ENCODE measurements at regions not wholly inside any gene's neighbourhood (a gene's known extent, or its start where the extent isn't known, plus 50 kb on each side); places are given as distances from the start of the nearest gene placed in this dataset.
A peak's percentile ranks its signal among the peaks of the same experiment; 100 is the strongest.

DNA sequence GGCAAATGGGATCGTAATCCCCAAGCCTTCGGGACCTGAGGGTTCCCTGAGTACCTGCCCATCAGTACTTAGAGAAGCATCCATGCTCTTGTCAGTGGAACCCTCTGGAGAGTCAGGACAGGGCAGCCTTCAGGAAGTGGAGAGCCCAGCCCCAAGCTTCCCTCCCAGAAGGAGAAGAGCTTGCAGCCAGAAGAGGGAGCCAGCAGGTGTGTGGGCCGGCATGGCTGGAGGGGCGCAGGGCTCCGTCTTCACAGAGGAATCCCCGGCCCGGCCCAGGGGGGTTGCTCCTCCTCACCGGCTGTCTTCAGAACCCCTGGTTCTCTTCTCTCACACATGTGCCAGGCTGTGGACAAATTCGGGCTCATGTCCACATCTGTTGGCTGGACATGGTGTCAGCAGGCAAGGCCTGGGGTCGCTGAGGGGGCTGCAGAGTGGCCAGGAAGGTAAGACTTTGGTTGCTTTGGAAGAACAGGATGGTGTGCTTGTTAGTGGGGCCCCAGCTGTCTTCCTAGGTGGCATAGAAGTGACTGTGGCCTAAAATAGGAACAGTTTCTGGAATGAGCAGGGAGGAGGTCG lies 58.9 kb upstream of the RXRA start:
- no peaks in the 10 kb centered on the region for H3K36me3 ChIP-seq (ENCODE audit: low read depth, missing control alignments)
- intact Hi-C loops (cut with DNase I; ENCODE audit: low total_unique reads) = no loop called here
- peaks cover 14% of the 10 kb centered on the region for H3K4me1 ChIP-seq
- TF ChIP-seq POLR2A (IDR thresholded peaks at IDR 0.05) = no peak
- TF ChIP-seq, protein P1, sequence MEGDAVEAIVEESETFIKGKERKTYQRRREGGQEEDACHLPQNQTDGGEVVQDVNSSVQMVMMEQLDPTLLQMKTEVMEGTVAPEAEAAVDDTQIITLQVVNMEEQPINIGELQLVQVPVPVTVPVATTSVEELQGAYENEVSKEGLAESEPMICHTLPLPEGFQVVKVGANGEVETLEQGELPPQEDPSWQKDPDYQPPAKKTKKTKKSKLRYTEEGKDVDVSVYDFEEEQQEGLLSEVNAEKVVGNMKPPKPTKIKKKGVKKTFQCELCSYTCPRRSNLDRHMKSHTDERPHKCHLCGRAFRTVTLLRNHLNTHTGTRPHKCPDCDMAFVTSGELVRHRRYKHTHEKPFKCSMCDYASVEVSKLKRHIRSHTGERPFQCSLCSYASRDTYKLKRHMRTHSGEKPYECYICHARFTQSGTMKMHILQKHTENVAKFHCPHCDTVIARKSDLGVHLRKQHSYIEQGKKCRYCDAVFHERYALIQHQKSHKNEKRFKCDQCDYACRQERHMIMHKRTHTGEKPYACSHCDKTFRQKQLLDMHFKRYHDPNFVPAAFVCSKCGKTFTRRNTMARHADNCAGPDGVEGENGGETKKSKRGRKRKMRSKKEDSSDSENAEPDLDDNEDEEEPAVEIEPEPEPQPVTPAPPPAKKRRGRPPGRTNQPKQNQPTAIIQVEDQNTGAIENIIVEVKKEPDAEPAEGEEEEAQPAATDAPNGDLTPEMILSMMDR (IDR thresholded peaks at IDR 0.05) = no peak
- no peak for DNase-seq
- WGBS, 2 donors = 69 to 75% methylated on average over 10 of the region's 11 CpGs
- no peak overlapping the region for H3K27ac ChIP-seq
- no peak overlapping the region for H3K4me3 ChIP-seq
- H3K27me3 ChIP-seq = no peaks in the 10 kb centered on the region
- no peaks in the 10 kb centered on the region for H3K9me3 ChIP-seq

DNA sequence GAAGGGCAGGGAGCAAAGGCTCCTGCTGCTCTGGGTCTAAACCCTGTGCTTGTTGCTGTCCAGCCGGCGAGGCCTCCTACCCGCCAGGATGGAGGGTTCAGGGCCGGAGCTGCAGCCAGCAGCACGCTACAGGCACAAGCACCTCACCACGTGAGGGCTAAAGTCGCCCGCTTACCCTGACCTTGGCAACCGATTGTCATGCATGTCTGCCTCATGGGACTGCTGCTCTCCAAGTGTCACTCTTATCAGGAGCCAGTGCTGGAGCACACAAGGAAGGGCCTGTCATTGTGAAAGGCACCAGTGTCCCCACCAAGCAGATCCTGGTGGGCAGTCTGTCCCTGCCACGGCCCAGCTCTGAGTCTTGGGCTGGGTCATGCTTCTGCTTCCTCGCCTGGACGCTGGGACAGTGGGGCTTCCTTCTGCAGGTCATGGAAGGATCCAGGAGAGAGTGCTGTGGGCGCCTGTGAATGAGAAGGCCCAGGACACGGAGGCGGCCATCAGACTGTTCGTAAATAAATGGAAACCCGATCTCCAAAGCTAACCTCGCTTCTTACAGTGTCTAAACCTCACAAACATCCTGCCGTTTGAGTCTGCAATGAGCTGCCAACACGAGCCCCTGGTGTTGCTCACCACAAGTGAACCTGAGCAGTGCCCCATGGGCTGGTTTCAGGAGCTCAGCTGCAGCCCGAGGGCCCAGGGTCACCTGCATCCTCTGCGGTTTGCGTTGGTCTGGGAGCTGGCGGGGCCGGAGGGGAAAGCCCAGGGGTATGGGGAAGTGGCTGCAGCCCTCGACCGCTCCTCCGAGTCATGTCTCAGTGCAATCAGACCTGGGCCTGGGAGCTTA lies 58.2 kb upstream of the RXRA start:
- TF ChIP-seq POLR2A (IDR thresholded peaks at IDR 0.05) = no peak
- TF ChIP-seq, protein P1 (IDR thresholded peaks at IDR 0.05) = no peak
- Histone ChIP-seq H3K36me3 (ENCODE audit: low read depth, missing control alignments) (no peaks in the 10 kb centered on the region), H3K4me1 (peaks cover 14% of the 10 kb centered on the region), H3K4me3 (no peak overlapping the region), H3K9me3 (no peaks in the 10 kb centered on the region), H3K27ac (no peak overlapping the region), H3K27me3 (no peaks in the 10 kb centered on the region)
- DNase-seq = peak; percentile 70
- WGBS, 2 donors = 60 to 85% methylated on average over 22 to 28 of the region's 28 CpGs
- intact Hi-C loops (cut with DNase I; ENCODE audit: low total_unique reads) = no loop called here

DNA sequence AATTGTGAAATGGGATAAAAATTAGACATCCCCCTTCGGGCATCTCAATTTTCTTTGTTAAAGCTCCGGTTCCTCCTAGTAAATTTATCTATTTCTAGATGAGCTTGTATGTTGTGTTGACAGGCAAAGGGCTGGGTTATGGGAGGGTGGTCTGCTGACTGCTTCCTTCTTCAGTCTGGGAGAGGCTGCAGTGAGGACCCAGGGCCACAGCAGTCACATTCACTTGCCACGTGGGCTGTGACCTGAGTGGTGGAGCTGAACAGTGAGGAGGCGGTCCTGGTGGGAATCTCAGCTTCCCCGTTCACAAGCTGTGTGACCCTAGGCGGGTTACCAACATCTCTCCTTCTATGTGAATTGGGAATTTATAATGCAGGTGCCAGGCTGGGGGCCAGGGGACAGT lies 57.5 kb upstream of the RXRA start:
- no peak for DNase-seq
- WGBS, 2 donors = 87 to 93% methylated on average over 5 to 6 of the region's 6 CpGs

DNA sequence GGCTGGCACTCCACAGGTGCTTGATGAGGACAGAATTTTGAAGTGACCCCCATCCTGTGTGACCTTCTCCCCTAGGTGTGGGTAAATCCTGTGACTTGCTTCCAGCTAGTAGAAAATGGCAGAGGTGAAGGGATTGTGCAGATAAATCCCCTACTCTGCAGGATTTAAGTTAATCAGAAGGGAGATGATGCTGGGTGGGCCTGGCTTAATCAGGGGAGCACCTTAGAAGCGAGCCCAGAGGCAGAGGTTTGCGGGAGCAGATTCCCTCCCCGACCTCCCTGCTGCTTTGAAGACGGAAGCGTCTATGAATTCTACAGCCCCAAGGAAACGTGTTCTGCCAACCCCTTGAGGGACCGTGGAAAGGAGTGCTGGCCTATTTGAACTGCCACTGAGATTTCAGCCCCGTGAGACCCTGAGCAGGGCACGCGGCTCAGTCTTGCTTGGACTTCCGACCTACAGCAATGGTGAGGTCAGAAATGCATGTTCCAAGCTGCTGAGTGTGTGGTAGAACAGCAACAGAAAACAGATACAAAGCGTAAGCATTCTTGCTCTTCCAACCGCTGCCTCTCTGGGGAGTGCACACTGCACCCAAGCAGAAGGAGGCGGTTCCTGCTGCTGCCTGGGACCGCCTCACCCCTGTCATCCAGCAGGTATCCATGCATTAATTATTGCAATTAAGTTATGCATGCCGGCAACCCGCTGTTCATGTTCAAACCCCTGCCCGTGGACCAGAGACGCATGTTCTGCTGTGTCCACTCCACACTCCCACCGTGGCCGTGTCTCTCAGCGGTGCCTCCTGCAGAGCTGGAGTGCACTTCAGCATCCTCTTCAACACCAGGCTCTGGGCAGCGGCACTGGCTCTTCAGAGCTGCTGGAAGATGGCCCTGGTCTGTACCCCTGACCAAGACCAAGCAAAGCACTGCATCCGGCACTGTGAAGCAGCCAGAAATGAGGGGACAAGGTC lies 54.6 kb upstream of the RXRA start:
- no peaks in the 10 kb centered on the region for H3K27me3 ChIP-seq
- no peaks in the 10 kb centered on the region for H3K36me3 ChIP-seq (ENCODE audit: low read depth, missing control alignments)
- DNase-seq = no peak
- H3K27ac ChIP-seq = no peak overlapping the region
- H3K9me3 ChIP-seq = no peaks in the 10 kb centered on the region
- no peak for TF ChIP-seq POLR2A (IDR thresholded peaks at IDR 0.05)
- TF ChIP-seq, protein P1 (IDR thresholded peaks at IDR 0.05) = no peak
- 64 to 83% methylated on average over 21 to 24 of the region's 24 CpGs for WGBS, 2 donors
- H3K4me1 ChIP-seq = peaks cover 14% of the 10 kb centered on the region
- no peak overlapping the region for H3K4me3 ChIP-seq
- intact Hi-C loops (cut with DNase I; ENCODE audit: low total_unique reads) = no loop called here

More for the DNA sequence above, 57.5 kb upstream of the RXRA start:
- Histone ChIP-seq H3K4me3 (no peak overlapping the region), H3K4me1 (peaks cover 14% of the 10 kb centered on the region), H3K27me3 (no peaks in the 10 kb centered on the region), H3K36me3 (ENCODE audit: low read depth, missing control alignments) (no peaks in the 10 kb centered on the region), H3K9me3 (no peaks in the 10 kb centered on the region), H3K27ac (no peak overlapping the region)
- intact Hi-C loops (cut with DNase I; ENCODE audit: low total_unique reads) = no loop called here
- TF ChIP-seq, protein P1 (IDR thresholded peaks at IDR 0.05) = no peak
- no peak for TF ChIP-seq POLR2A (IDR thresholded peaks at IDR 0.05)

All from testis (tissue), 2 donors.